Loucy (cell line): ENCODE measurements at regions not wholly inside any gene's neighbourhood (a gene's known extent, or its start where the extent isn't known, plus 50 kb on each side); places are given as distances from the start of the nearest gene placed in this dataset.

ENCODE experiments used
- EZH2phosphoT487 ChIP-seq: fragments of 200-600 bp; IDR thresholded peaks from 2 replicates; pipeline ENCODE4 v1.6.1; 2018; ENCODE audit warnings: antibody characterized with exemption, mild to moderate bottlenecking, moderate library complexity, borderline replicate concordance
- TF ChIP-seq, protein P1 (sequence below): fragments of 200-600 bp; sonication (generic); conservative IDR thresholded peaks from 2 replicates; pipeline ENCODE4 v1.5.1; 2014; ENCODE audit warnings: mild to moderate bottlenecking, antibody characterized with exemption, low read length

DNA sequence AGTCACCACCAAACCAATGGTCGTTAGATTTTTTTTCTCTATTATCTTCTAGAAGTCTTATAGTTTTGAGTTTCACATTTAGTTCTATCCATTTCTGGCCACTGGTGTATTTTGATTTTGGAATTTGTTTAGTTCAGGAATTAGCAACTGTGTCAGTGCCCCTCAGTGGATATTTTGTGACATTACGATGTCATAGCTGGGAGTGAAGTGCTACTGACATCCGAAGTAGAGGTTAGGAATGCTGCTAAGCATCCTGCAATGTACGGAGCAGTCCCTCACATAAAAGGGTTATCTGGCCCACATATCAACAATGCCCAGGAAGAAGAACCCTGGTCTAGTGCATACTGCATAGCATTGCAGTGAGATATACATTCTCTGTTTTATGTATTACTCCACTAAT is 157.4 kb upstream of the RGPD4 start:
- TF ChIP-seq, protein P1, sequence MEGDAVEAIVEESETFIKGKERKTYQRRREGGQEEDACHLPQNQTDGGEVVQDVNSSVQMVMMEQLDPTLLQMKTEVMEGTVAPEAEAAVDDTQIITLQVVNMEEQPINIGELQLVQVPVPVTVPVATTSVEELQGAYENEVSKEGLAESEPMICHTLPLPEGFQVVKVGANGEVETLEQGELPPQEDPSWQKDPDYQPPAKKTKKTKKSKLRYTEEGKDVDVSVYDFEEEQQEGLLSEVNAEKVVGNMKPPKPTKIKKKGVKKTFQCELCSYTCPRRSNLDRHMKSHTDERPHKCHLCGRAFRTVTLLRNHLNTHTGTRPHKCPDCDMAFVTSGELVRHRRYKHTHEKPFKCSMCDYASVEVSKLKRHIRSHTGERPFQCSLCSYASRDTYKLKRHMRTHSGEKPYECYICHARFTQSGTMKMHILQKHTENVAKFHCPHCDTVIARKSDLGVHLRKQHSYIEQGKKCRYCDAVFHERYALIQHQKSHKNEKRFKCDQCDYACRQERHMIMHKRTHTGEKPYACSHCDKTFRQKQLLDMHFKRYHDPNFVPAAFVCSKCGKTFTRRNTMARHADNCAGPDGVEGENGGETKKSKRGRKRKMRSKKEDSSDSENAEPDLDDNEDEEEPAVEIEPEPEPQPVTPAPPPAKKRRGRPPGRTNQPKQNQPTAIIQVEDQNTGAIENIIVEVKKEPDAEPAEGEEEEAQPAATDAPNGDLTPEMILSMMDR: peak; percentile 64
- no peak for TF ChIP-seq EZH2phosphoT487
